Gastrocnemius medialis (tissue), 4 donors: ENCODE measurements at regions not wholly inside any gene's neighbourhood (a gene's known extent, or its start where the extent isn't known, plus 50 kb on each side); places are given as distances from the start of the nearest gene placed in this dataset.
"Not testable (repeated sequence)": the region's sequence is repeated elsewhere in the genome, so short reads cannot be mapped to it uniquely, and the experiment has no call there.

Experiments
- CTCF ChIP-seq, 5 experiments: fragments of 450-650 bp in 3 of 5; fragments of 200-600 bp in 2 of 5; sonication (generic) in 2 of 5; IDR thresholded peaks in 4 of 5; conservative IDR thresholded peaks in 1 of 5; 1 replicate in 4 of 5; 2 replicates in 1 of 5; pipeline ENCODE4 v1.5.1; 2016 to 2019; ENCODE audit warnings: antibody characterized with exemption in 5 of 5, mild to moderate bottlenecking in 3 of 5, moderate library complexity in 3 of 5
- POLR2A ChIP-seq, 2 donors: fragments of 450-650 bp; IDR thresholded peaks; one replicate each; pipeline ENCODE4 v1.6.1; 2017; ENCODE audit warnings: antibody characterized with exemption in 2 of 2, mild to moderate bottlenecking in 2 of 2, moderate library complexity in 2 of 2

- TF ChIP-seq CTCF (IDR thresholded peaks at IDR 0.05 in 4 of 5, conservative IDR thresholded peaks at IDR 0.05 in 1 of 5); POLR2A (IDR thresholded peaks at IDR 0.05): not testable (repeated sequence)
Observed at GRCh38 chr2:209261366-209262053, 162.3 kb upstream of the MAP2 start.
